Tibial nerve (tissue), 4 donors: ENCODE measurements at regions not wholly inside any gene's neighbourhood (a gene's known extent, or its start where the extent isn't known, plus 50 kb on each side); places are given as distances from the start of the nearest gene placed in this dataset.

ENCODE experiments used
- EP300 ChIP-seq, 2 donors: sonication (generic); formaldehyde crosslinking; IDR thresholded peaks; one replicate each; pipeline ENCODE4 v1.6.1; 2017; ENCODE audit warnings: antibody characterized with exemption in 2 of 2, mild to moderate bottlenecking in 1 of 2
- POLR2A ChIP-seq, 2 donors: fragments of 450-650 bp; IDR thresholded peaks; one replicate each; pipeline ENCODE4 v1.6.1; 2017; ENCODE audit warnings: antibody characterized with exemption in 2 of 2, mild to moderate bottlenecking in 2 of 2, moderate library complexity in 2 of 2
- TF ChIP-seq, protein P1 (sequence below), 5 experiments: fragments of 200-600 bp in 3 of 5; fragments of 450-650 bp in 2 of 5; sonication (generic) in 3 of 5; IDR thresholded peaks; one replicate each; pipeline ENCODE4 v1.5.1; 2016 to 2019; ENCODE audit warnings: antibody characterized with exemption in 5 of 5, mild to moderate bottlenecking in 3 of 5, moderate library complexity in 2 of 5

DNA sequence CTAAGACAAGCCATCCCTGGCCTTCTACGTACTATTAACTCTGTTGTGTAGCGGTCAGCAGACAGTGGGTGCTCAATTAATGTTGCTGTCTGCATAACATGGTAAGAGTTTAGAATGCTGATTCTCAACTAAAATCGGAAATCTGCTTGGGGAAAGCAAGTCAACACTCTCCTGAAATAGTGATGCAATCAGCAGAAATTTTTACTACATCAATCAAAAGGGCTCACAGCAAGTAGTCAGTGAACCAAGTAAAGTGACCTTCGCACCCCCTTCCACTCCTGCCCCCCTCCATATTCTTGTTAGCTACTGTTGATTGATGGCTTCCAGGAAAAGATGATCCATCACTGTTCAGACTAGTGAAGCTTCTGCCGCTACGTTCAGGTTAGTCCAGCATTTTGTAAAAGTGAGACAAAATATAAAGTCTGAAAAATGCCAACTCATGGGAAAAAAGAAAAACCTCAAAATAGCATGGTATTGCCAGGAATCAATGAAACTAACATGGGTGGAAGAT is 247.9 kb downstream of the HNRNPD start:
- TF ChIP-seq, protein P1, sequence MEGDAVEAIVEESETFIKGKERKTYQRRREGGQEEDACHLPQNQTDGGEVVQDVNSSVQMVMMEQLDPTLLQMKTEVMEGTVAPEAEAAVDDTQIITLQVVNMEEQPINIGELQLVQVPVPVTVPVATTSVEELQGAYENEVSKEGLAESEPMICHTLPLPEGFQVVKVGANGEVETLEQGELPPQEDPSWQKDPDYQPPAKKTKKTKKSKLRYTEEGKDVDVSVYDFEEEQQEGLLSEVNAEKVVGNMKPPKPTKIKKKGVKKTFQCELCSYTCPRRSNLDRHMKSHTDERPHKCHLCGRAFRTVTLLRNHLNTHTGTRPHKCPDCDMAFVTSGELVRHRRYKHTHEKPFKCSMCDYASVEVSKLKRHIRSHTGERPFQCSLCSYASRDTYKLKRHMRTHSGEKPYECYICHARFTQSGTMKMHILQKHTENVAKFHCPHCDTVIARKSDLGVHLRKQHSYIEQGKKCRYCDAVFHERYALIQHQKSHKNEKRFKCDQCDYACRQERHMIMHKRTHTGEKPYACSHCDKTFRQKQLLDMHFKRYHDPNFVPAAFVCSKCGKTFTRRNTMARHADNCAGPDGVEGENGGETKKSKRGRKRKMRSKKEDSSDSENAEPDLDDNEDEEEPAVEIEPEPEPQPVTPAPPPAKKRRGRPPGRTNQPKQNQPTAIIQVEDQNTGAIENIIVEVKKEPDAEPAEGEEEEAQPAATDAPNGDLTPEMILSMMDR (IDR thresholded peaks at IDR 0.05) = no peak
- TF ChIP-seq POLR2A (IDR thresholded peaks at IDR 0.05) = no peak
- no peak for TF ChIP-seq EP300 (IDR thresholded peaks at IDR 0.05)
